ENCODE measurements at regions not wholly inside any gene's neighbourhood (a gene's known extent, or its start where the extent isn't known, plus 50 kb on each side); places are given as distances from the start of the nearest gene placed in this dataset.

GRCh38 chr2:204483608-204484081 is 61.6 kb upstream of the PARD3B start:
- DNase-seq (ENCODE audit: low spot score): no peak

- DNase-seq (ENCODE audit: low spot score): no peak
Measured at GRCh38 chr2:204486321-204486720, 59.0 kb upstream of the PARD3B start.

- no peak for DNase-seq (ENCODE audit: low spot score)
Measured at GRCh38 chr2:204486805-204487204, 58.5 kb upstream of the PARD3B start.

GRCh38 chr2:204487447-204488229 is 57.6 kb upstream of the PARD3B start:
- no peak for DNase-seq (ENCODE audit: low spot score)

- DNase-seq (ENCODE audit: low spot score): peak; percentile 60
Measured at GRCh38 chr2:204491528-204491927, 53.7 kb upstream of the PARD3B start.

GRCh38 chr2:204492417-204492816 is 52.9 kb upstream of the PARD3B start:
- DNase-seq (ENCODE audit: low spot score): no peak

- DNase-seq (ENCODE audit: low spot score): no peak
Measured at GRCh38 chr2:204494681-204495080, 50.6 kb upstream of the PARD3B start.

- no peak for DNase-seq (ENCODE audit: low spot score)
Measured at GRCh38 chr2:204495381-204495780, 49.9 kb upstream of the PARD3B start.
